H9 (cell line): ENCODE measurements at regions not wholly inside any gene's neighbourhood (a gene's known extent, or its start where the extent isn't known, plus 50 kb on each side); places are given as distances from the start of the nearest gene placed in this dataset.
A peak's percentile ranks its signal among the peaks of the same experiment; 100 is the strongest.
"Not testable (repeated sequence)": the region's sequence is repeated elsewhere in the genome, so short reads cannot be mapped to it uniquely, and the experiment has no call there.

ENCODE experiments used
- DNase-seq: peaks from one replicate; pipeline ENCODE4 v3.0.0-alpha.2; 2017
- H2AFZ ChIP-seq: one replicate; pipeline ENCODE4 v1.6.1; 2013; ENCODE audit warnings: mild to moderate bottlenecking, low read length, control low read depth, moderate library complexity
- H2AK5ac ChIP-seq: 2 replicates; pipeline ENCODE4 v1.6.1; 2013; ENCODE audit warnings: low read length, control low read depth, mixed read lengths; ENCODE audit not compliant: insufficient read length
- H2BK120ac ChIP-seq: one replicate; pipeline ENCODE4 v1.6.1; 2013; ENCODE audit warnings: low read depth, mild to moderate bottlenecking, low read length, control low read depth, inconsistent platforms; ENCODE audit not compliant: poor library complexity, severe bottlenecking
- H2BK12ac ChIP-seq: 2 replicates; pipeline ENCODE4 v1.6.1; 2013; ENCODE audit warnings: low read length, control low read depth, mixed read lengths, low read depth; ENCODE audit not compliant: insufficient read length
- H2BK15ac ChIP-seq: 2 replicates; pipeline ENCODE4 v1.6.1; 2013; ENCODE audit warnings: low read depth, low read length, control low read depth
- H2BK20ac ChIP-seq: one replicate; pipeline ENCODE4 v1.6.1; 2013; ENCODE audit warnings: low read depth, mild to moderate bottlenecking, low read length, control low read depth, inconsistent platforms; ENCODE audit not compliant: poor library complexity, severe bottlenecking
- H2BK5ac ChIP-seq: 2 replicates; pipeline ENCODE4 v1.6.1; 2013; ENCODE audit warnings: low read length, control low read depth, mixed read lengths; ENCODE audit not compliant: insufficient read length
- H3K14ac ChIP-seq: 2 replicates; pipeline ENCODE4 v1.6.1; 2013; ENCODE audit warnings: low read length, control low read depth; ENCODE audit not compliant: insufficient read depth
- H3K18ac ChIP-seq: 2 replicates; pipeline ENCODE4 v1.6.1; 2013; ENCODE audit warnings: low read depth, mild to moderate bottlenecking, mixed read lengths, low read length, control low read depth; ENCODE audit not compliant: insufficient read length
- H3K23ac ChIP-seq: 2 replicates; pipeline ENCODE4 v1.6.1; 2013; ENCODE audit warnings: low read length, control low read depth, mixed read lengths, low read depth; ENCODE audit not compliant: insufficient read length
- H3K23me2 ChIP-seq: 2 replicates; pipeline ENCODE4 v1.6.1; 2013; ENCODE audit warnings: low read depth, mild to moderate bottlenecking, mixed read lengths, low read length, control low read depth; ENCODE audit not compliant: insufficient read length, poor library complexity, severe bottlenecking
- H3K27ac ChIP-seq: 2 replicates; pipeline ENCODE4 v1.5.1; 2013; ENCODE audit warnings: low read length, control low read depth, mixed read lengths, low read depth; ENCODE audit not compliant: insufficient read length
- H3K27me3 ChIP-seq: 2 replicates; pipeline ENCODE4 v1.6.1; 2013; ENCODE audit warnings: low read length, control low read depth, inconsistent platforms; ENCODE audit not compliant: insufficient read depth
- H3K4ac ChIP-seq: 2 replicates; pipeline ENCODE4 v1.6.1; 2013; ENCODE audit warnings: low read depth, mild to moderate bottlenecking, control low read depth, inconsistent platforms, low read length, moderate library complexity
- H3K4me1 ChIP-seq: 2 replicates; pipeline ENCODE4 v1.6.1; 2013; ENCODE audit warnings: low read length, control low read depth, inconsistent platforms; ENCODE audit not compliant: insufficient read depth
- H3K4me2 ChIP-seq: 2 replicates; pipeline ENCODE4 v1.6.1; 2013; ENCODE audit warnings: low read length, control low read depth, mixed read lengths; ENCODE audit not compliant: insufficient read length, insufficient read depth
- H3K56ac ChIP-seq: 2 replicates; pipeline ENCODE4 v1.6.1; 2013; ENCODE audit warnings: low read depth, mild to moderate bottlenecking, mixed read lengths, low read length, control low read depth; ENCODE audit not compliant: insufficient read length
- H3K79me1 ChIP-seq: 2 replicates; pipeline ENCODE4 v1.6.1; 2013; ENCODE audit warnings: low read depth, mild to moderate bottlenecking, moderate library complexity, low read length, control low read depth, inconsistent platforms; ENCODE audit not compliant: insufficient read depth, poor library complexity, severe bottlenecking
- H3K79me2 ChIP-seq: 2 replicates; pipeline ENCODE4 v1.6.1; 2013; ENCODE audit warnings: low read length, control low read depth, inconsistent platforms; ENCODE audit not compliant: insufficient read depth
- H3K9ac ChIP-seq: 2 replicates; pipeline ENCODE4 v1.6.1; 2013; ENCODE audit warnings: low read length, control low read depth, mixed read lengths; ENCODE audit not compliant: insufficient read length; ENCODE audit errors: extremely low read depth
- H3K9me3 ChIP-seq: one replicate; pipeline ENCODE4 v1.6.1; 2013; ENCODE audit warnings: low read depth, low read length, inconsistent platforms; ENCODE audit not compliant: control insufficient read depth
- H3T11ph ChIP-seq: one replicate; pipeline ENCODE4 v1.6.1; 2013; ENCODE audit warnings: mild to moderate bottlenecking, low read length, control low read depth, inconsistent platforms
- H4K20me1 ChIP-seq: one replicate; pipeline ENCODE4 v1.6.1; 2013; ENCODE audit not compliant: control insufficient read depth, insufficient read length, insufficient read depth
- H4K5ac ChIP-seq: 2 replicates; pipeline ENCODE4 v1.6.1; 2013; ENCODE audit warnings: low read depth, mild to moderate bottlenecking, mixed read lengths, low read length, control low read depth; ENCODE audit not compliant: insufficient read length
- H4K8ac ChIP-seq: replicated peaks from 2 replicates; pipeline ENCODE4 v1.6.1; 2013; ENCODE audit warnings: low read length, control low read depth, mixed read lengths, low read depth; ENCODE audit not compliant: insufficient read length
- H4K91ac ChIP-seq: 2 replicates; pipeline ENCODE4 v1.6.1; 2013; ENCODE audit warnings: low read depth, mild to moderate bottlenecking, moderate library complexity, mixed read lengths, low read length, control low read depth; ENCODE audit not compliant: insufficient read length
- H3K27ac Mint-ChIP-seq, 3 experiments: 2 replicates in 2 of 3; 3 replicates in 1 of 3; pipeline ENCODE4 v1.8.0; 2020 to 2021; ENCODE audit warnings: mixed read lengths in 3 of 3, mild to moderate bottlenecking in 1 of 3, moderate library complexity in 1 of 3
- H3K27me3 Mint-ChIP-seq: 2 replicates; pipeline ENCODE4 v1.8.0; 2021; ENCODE audit warnings: low read depth, mild to moderate bottlenecking, moderate library complexity, mixed read lengths
- H3K36me3 Mint-ChIP-seq, 3 experiments: 2 replicates in 2 of 3; 3 replicates in 1 of 3; pipeline ENCODE4 v1.8.0; 2020 to 2021; ENCODE audit warnings: low read depth in 3 of 3, mixed read lengths in 3 of 3; ENCODE audit not compliant: insufficient read depth in 1 of 3
- H3K4me1 Mint-ChIP-seq, 2 experiments: 2 replicates each; pipeline ENCODE4 v1.8.0; 2020; ENCODE audit warnings: mixed read lengths in 2 of 2
- H3K4me3 Mint-ChIP-seq, 2 experiments: 2 replicates in 1 of 2; 3 replicates in 1 of 2; pipeline ENCODE4 v1.8.0; 2020 to 2021; ENCODE audit warnings: mild to moderate bottlenecking in 2 of 2, mixed read lengths in 2 of 2, moderate library complexity in 1 of 2
- H3K9me3 Mint-ChIP-seq, 2 experiments: 2 replicates in 1 of 2; 3 replicates in 1 of 2; pipeline ENCODE4 v1.8.0; 2020; ENCODE audit warnings: mild to moderate bottlenecking in 2 of 2, mixed read lengths in 2 of 2, moderate library complexity in 1 of 2
- CTCF ChIP-seq: fragments of 200-600 bp; sonication (generic); conservative IDR thresholded peaks from 3 replicates; pipeline ENCODE4 v1.8.0; 2021; ENCODE audit warnings: antibody characterized with exemption, mild to moderate bottlenecking
- WGBS: extraction: QIAGEN DNeasy Blood & Tissue Kit; methylation state at CpG from one replicate; pipeline ENCODE4 v1.1.7; 2013; ENCODE audit warnings: missing lambda C conversion rate, low lambda C conversion rate, mixed read lengths; ENCODE audit not compliant: insufficient read length; ENCODE audit errors: extremely low coverage; 5-methylcytosine and 5-hydroxymethylcytosine counted together

GRCh38 chr7:131625817-131626372 is 69.5 kb upstream of the PODXL start:
- Histone ChIP-seq H3K4me1 (no peaks in the 10 kb centered on the region; the same call in 1 of the 2 replicates), H3K4me2 (peak overlapping the region; percentile 2), H3K79me2 (no peaks in the 10 kb centered on the region), H2AFZ (no peak overlapping the region), H4K91ac (no peak overlapping the region), H3K56ac (no peak overlapping the region), H2BK120ac (no peak overlapping the region), H3K18ac (no peak overlapping the region), H3K9me3 (no peaks in the 10 kb centered on the region), H3K23ac (no peak overlapping the region), H3K14ac (no peak overlapping the region), H3K27ac (no peak overlapping the region), H2BK5ac (no peak overlapping the region), H2BK12ac (no peak overlapping the region), H4K8ac (no peak overlapping the region), H2AK5ac (no peak overlapping the region), H4K20me1 (no peaks in the 10 kb centered on the region), H3K4ac (no peak overlapping the region), H4K5ac (no peak overlapping the region), H3K23me2 (no peaks in the 10 kb centered on the region), H3K9ac (no peak overlapping the region), H3T11ph (no peak overlapping the region), H2BK15ac (no peak overlapping the region), H3K27me3 (no peaks in the 10 kb centered on the region), H3K79me1 (no peaks in the 10 kb centered on the region), H2BK20ac (no peak overlapping the region)
- peak overlapping the region in 1 of 2 experiments; percentile 59; a peak in 2 of 5 replicates for H3K4me3 Mint-ChIP-seq
- peaks cover 66 to 69% of the 10 kb centered on the region in 2 experiments for H3K4me1 Mint-ChIP-seq
- DNase-seq = peak; percentile 91
- H3K27ac Mint-ChIP-seq = peak overlapping the region; percentile 97 to 98 (median 98)
- peak; percentile 54 for TF ChIP-seq CTCF
- H3K27me3 Mint-ChIP-seq = peaks cover 9% of the 10 kb centered on the region
- H3K9me3 Mint-ChIP-seq = no peaks in the 10 kb centered on the region; a peak in 2 of 5 replicates
- WGBS = no CpG with 5 or more reads among the region's 12 CpGs
- H3K36me3 Mint-ChIP-seq = no peaks in the 10 kb centered on the region

GRCh38 chr7:131625345-131625744 is 68.9 kb upstream of the PODXL start:
- not testable (repeated sequence) for H2BK120ac ChIP-seq, H3K79me2 ChIP-seq, H2BK5ac ChIP-seq, H3K4me1 ChIP-seq, H4K20me1 ChIP-seq, H4K5ac ChIP-seq, H2AK5ac ChIP-seq, H2BK12ac ChIP-seq, H2AFZ ChIP-seq, H3K56ac ChIP-seq, H3K9me3 ChIP-seq, H3K79me1 ChIP-seq, H2BK20ac ChIP-seq, H3K23me2 ChIP-seq, H3K36me3 Mint-ChIP-seq, H3K27me3 Mint-ChIP-seq, H3K27ac ChIP-seq, H3K9ac ChIP-seq, DNase-seq, H2BK15ac ChIP-seq, H3K4ac ChIP-seq, H3K18ac ChIP-seq, H3K23ac ChIP-seq, H3K9me3 Mint-ChIP-seq, H3K14ac ChIP-seq, H4K91ac ChIP-seq, H3T11ph ChIP-seq, H3K27me3 ChIP-seq, H4K8ac ChIP-seq, H3K4me3 Mint-ChIP-seq
- WGBS = no CpG with 5 or more reads among the region's 9 CpGs
- Mint-ChIP-seq H3K27ac (peak overlapping the region; percentile 97 to 98 (median 98); a peak in 5 of 7 replicates), H3K4me1 (peaks cover 66 to 71% of the 10 kb centered on the region in 2 experiments)
- peak overlapping the region; percentile 2 for H3K4me2 ChIP-seq
